ENCODE measurements at regions not wholly inside any gene's neighbourhood (a gene's known extent, or its start where the extent isn't known, plus 50 kb on each side); places are given as distances from the start of the nearest gene placed in this dataset.

DNA sequence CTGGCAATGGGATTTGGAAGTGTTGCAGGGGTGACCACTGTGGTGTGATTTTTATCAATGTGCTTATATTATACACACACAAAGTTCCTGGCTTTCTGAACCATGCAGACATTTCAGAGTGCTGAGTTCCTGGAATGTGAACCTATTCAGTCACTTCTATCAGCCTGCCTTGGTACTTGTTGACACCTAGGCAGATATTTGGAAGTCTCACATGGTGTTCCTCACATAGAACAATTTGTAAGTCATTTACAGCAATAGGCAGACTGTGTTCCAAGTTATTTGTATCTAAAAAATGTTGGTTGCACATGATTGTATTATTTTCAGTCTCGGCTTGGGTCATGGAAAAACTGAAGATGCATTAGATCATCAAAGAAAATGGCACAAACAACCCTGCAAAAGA, 182.2 kb downstream of the SREK1 start (continued):
- TF ChIP-seq, protein P1, sequence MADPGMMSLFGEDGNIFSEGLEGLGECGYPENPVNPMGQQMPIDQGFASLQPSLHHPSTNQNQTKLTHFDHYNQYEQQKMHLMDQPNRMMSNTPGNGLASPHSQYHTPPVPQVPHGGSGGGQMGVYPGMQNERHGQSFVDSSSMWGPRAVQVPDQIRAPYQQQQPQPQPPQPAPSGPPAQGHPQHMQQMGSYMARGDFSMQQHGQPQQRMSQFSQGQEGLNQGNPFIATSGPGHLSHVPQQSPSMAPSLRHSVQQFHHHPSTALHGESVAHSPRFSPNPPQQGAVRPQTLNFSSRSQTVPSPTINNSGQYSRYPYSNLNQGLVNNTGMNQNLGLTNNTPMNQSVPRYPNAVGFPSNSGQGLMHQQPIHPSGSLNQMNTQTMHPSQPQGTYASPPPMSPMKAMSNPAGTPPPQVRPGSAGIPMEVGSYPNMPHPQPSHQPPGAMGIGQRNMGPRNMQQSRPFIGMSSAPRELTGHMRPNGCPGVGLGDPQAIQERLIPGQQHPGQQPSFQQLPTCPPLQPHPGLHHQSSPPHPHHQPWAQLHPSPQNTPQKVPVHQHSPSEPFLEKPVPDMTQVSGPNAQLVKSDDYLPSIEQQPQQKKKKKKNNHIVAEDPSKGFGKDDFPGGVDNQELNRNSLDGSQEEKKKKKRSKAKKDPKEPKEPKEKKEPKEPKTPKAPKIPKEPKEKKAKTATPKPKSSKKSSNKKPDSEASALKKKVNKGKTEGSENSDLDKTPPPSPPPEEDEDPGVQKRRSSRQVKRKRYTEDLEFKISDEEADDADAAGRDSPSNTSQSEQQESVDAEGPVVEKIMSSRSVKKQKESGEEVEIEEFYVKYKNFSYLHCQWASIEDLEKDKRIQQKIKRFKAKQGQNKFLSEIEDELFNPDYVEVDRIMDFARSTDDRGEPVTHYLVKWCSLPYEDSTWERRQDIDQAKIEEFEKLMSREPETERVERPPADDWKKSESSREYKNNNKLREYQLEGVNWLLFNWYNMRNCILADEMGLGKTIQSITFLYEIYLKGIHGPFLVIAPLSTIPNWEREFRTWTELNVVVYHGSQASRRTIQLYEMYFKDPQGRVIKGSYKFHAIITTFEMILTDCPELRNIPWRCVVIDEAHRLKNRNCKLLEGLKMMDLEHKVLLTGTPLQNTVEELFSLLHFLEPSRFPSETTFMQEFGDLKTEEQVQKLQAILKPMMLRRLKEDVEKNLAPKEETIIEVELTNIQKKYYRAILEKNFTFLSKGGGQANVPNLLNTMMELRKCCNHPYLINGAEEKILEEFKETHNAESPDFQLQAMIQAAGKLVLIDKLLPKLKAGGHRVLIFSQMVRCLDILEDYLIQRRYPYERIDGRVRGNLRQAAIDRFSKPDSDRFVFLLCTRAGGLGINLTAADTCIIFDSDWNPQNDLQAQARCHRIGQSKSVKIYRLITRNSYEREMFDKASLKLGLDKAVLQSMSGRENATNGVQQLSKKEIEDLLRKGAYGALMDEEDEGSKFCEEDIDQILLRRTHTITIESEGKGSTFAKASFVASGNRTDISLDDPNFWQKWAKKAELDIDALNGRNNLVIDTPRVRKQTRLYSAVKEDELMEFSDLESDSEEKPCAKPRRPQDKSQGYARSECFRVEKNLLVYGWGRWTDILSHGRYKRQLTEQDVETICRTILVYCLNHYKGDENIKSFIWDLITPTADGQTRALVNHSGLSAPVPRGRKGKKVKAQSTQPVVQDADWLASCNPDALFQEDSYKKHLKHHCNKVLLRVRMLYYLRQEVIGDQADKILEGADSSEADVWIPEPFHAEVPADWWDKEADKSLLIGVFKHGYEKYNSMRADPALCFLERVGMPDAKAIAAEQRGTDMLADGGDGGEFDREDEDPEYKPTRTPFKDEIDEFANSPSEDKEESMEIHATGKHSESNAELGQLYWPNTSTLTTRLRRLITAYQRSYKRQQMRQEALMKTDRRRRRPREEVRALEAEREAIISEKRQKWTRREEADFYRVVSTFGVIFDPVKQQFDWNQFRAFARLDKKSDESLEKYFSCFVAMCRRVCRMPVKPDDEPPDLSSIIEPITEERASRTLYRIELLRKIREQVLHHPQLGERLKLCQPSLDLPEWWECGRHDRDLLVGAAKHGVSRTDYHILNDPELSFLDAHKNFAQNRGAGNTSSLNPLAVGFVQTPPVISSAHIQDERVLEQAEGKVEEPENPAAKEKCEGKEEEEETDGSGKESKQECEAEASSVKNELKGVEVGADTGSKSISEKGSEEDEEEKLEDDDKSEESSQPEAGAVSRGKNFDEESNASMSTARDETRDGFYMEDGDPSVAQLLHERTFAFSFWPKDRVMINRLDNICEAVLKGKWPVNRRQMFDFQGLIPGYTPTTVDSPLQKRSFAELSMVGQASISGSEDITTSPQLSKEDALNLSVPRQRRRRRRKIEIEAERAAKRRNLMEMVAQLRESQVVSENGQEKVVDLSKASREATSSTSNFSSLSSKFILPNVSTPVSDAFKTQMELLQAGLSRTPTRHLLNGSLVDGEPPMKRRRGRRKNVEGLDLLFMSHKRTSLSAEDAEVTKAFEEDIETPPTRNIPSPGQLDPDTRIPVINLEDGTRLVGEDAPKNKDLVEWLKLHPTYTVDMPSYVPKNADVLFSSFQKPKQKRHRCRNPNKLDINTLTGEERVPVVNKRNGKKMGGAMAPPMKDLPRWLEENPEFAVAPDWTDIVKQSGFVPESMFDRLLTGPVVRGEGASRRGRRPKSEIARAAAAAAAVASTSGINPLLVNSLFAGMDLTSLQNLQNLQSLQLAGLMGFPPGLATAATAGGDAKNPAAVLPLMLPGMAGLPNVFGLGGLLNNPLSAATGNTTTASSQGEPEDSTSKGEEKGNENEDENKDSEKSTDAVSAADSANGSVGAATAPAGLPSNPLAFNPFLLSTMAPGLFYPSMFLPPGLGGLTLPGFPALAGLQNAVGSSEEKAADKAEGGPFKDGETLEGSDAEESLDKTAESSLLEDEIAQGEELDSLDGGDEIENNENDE (IDR thresholded peaks at IDR 0.05; ENCODE audit: insufficient replicate concordance, low read length) = no peak
- TF ChIP-seq CBX5 (IDR thresholded peaks at IDR 0.05; ENCODE audit: low read depth, low read length) = no peak
